WTC11 (cell line): ENCODE measurements at regions not wholly inside any gene's neighbourhood (a gene's known extent, or its start where the extent isn't known, plus 50 kb on each side); places are given as distances from the start of the nearest gene placed in this dataset.

Source experiments
- ATAC-seq: fragments of 200-7000 bp; cut with Tn5 transposase; 2 replicates; pipeline ENCODE4 v1.10.0; 2021; ENCODE audit warnings: mild to moderate bottlenecking, moderate library complexity
- CTCF ChIA-PET: fragments of 300-600 bp; sonication (Branson Sonifier 250); formaldehyde crosslinking; loops from one replicate; lab custom pipeline; 2021; ENCODE audit warnings: antibody characterized with exemption; lab: Charles Lee
- POLR2A ChIA-PET: fragments of 350-600 bp; sonication (Branson Sonifier 250); formaldehyde crosslinking; loops from one replicate; lab custom pipeline; 2021; ENCODE audit warnings: antibody characterized with exemption; lab: Charles Lee
- DNase-seq: peaks from one replicate; pipeline ENCODE4 v3.0.0; 2021; ENCODE audit warnings: low spot score
- H3K27ac Mint-ChIP-seq: 2 replicates; pipeline ENCODE4 v1.8.0; 2021; ENCODE audit warnings: mixed read lengths
- H3K27me3 Mint-ChIP-seq: 2 replicates; pipeline ENCODE4 v1.8.0; 2021; ENCODE audit warnings: low read depth, mild to moderate bottlenecking, moderate library complexity, mixed read lengths
- H3K36me3 Mint-ChIP-seq: 2 replicates; pipeline ENCODE4 v1.8.0; 2021; ENCODE audit warnings: mixed read lengths
- H3K4me1 Mint-ChIP-seq: 2 replicates; pipeline ENCODE4 v1.8.0; 2022; ENCODE audit warnings: mixed read lengths
- H3K4me3 Mint-ChIP-seq: 2 replicates; pipeline ENCODE4 v1.8.0; 2021; ENCODE audit warnings: mild to moderate bottlenecking, moderate library complexity, mixed read lengths
- H3K9me3 Mint-ChIP-seq: 2 replicates; pipeline ENCODE4 v1.8.0; 2021; ENCODE audit warnings: mixed read lengths
- ATF1 ChIP-seq: sonication (generic); formaldehyde crosslinking; IDR thresholded peaks from 2 replicates; pipeline ENCODE4 v1.8.1; 2023; ENCODE audit warnings: mild to moderate bottlenecking, moderate library complexity, missing genetic modification reagents
- CBFB ChIP-seq: sonication (generic); formaldehyde crosslinking; IDR thresholded peaks from 2 replicates; pipeline ENCODE4 v1.8.1; 2022; ENCODE audit warnings: mild to moderate bottlenecking, low read depth, missing genetic modification reagents
- E2F1 ChIP-seq: sonication (generic); formaldehyde crosslinking; IDR thresholded peaks from 2 replicates; pipeline ENCODE4 v1.8.0; 2022; ENCODE audit warnings: mild to moderate bottlenecking, missing genetic modification reagents
- ESRRA ChIP-seq: sonication (generic); formaldehyde crosslinking; IDR thresholded peaks from 2 replicates; pipeline ENCODE4 v1.8.1; 2022; ENCODE audit warnings: mild to moderate bottlenecking, missing genetic modification reagents, borderline replicate concordance
- FOXP4 ChIP-seq: sonication (generic); formaldehyde crosslinking; IDR thresholded peaks from 2 replicates; pipeline ENCODE4 v1.8.0; 2022; ENCODE audit warnings: mild to moderate bottlenecking, missing genetic modification reagents
- GABPB1 ChIP-seq: sonication (generic); formaldehyde crosslinking; IDR thresholded peaks from 2 replicates; pipeline ENCODE4 v1.8.1; 2023; ENCODE audit warnings: mild to moderate bottlenecking, missing genetic modification reagents
- GTF2I ChIP-seq: fragments of 250-450 bp; sonication (Bioruptor Pico); conservative IDR thresholded peaks from 2 replicates; pipeline ENCODE4 v1.4.0; 2021; ENCODE audit warnings: mild to moderate bottlenecking
- JAZF1 ChIP-seq: fragments of 250-450 bp; sonication (Bioruptor Pico); IDR thresholded peaks from 2 replicates; pipeline ENCODE4 v1.9.0; 2021; ENCODE audit warnings: moderate library complexity, mild to moderate bottlenecking, inconsistent platforms
- KAT7 ChIP-seq: sonication (generic); formaldehyde crosslinking; IDR thresholded peaks from 2 replicates; pipeline ENCODE4 v1.8.1; 2023; ENCODE audit warnings: missing genetic modification reagents, mild to moderate bottlenecking, borderline replicate concordance
- PRRX2 ChIP-seq: fragments of 250-450 bp; sonication (Bioruptor Pico); IDR thresholded peaks from 2 replicates; pipeline ENCODE4 v1.8.0; 2021; ENCODE audit warnings: mild to moderate bottlenecking
- RORB ChIP-seq: fragments of 250-450 bp; sonication (Bioruptor Pico); IDR thresholded peaks from 2 replicates; pipeline ENCODE4 v1.9.0; 2021; ENCODE audit warnings: mild to moderate bottlenecking
- SMAD3 ChIP-seq: sonication (generic); formaldehyde crosslinking; IDR thresholded peaks from 2 replicates; pipeline ENCODE4 v1.8.0; 2022; ENCODE audit warnings: missing genetic modification reagents, mild to moderate bottlenecking, borderline replicate concordance
- SOX15 ChIP-seq: fragments of 250-450 bp; sonication (Bioruptor Pico); IDR thresholded peaks from 2 replicates; pipeline ENCODE4 v1.9.0; 2021; ENCODE audit warnings: mild to moderate bottlenecking
- ZNF138 ChIP-seq: sonication (generic); formaldehyde crosslinking; conservative IDR thresholded peaks from 2 replicates; pipeline ENCODE4 v1.8.1; 2022; ENCODE audit warnings: mild to moderate bottlenecking, moderate library complexity, missing genetic modification reagents
- ZNF317 ChIP-seq: sonication (generic); formaldehyde crosslinking; IDR thresholded peaks from 2 replicates; pipeline ENCODE4 v1.8.1; 2023; ENCODE audit warnings: low read depth, mild to moderate bottlenecking, moderate library complexity, missing genetic modification reagents, borderline replicate concordance
- ZNF423 ChIP-seq: fragments of 250-450 bp; sonication (Bioruptor Pico); IDR thresholded peaks from 2 replicates; pipeline ENCODE4 v2.1.2; 2022; ENCODE audit warnings: mild to moderate bottlenecking, moderate library complexity
- TF ChIP-seq, protein P1 (sequence below): fragments of 250-450 bp; sonication (Bioruptor Pico); IDR thresholded peaks from 2 replicates; pipeline ENCODE4 v1.9.0; 2021; ENCODE audit warnings: moderate library complexity, mild to moderate bottlenecking, inconsistent platforms, borderline replicate concordance
- TF ChIP-seq, protein P2 (sequence below): sonication (generic); formaldehyde crosslinking; IDR thresholded peaks from 2 replicates; pipeline ENCODE4 v1.8.1; 2023; ENCODE audit warnings: mild to moderate bottlenecking, missing genetic modification reagents
- TF ChIP-seq, protein P3 (sequence below): sonication (generic); formaldehyde crosslinking; IDR thresholded peaks from 2 replicates; pipeline ENCODE4 v1.8.1; 2022; ENCODE audit warnings: low read depth, missing genetic modification reagents, borderline replicate concordance
- TF ChIP-seq, protein P4 (sequence below): fragments of 250-450 bp; sonication (Bioruptor Pico); IDR thresholded peaks from 2 replicates; pipeline ENCODE4 v2.1.2; 2022; ENCODE audit warnings: mild to moderate bottlenecking, moderate library complexity
- TF ChIP-seq, protein P5 (sequence below): sonication (generic); formaldehyde crosslinking; IDR thresholded peaks from 2 replicates; pipeline ENCODE4 v1.8.1; 2023; ENCODE audit warnings: mild to moderate bottlenecking, missing genetic modification reagents, moderate library complexity

- ATAC-seq (no peak), DNase-seq (no peak)
These were observed 105.6 kb downstream of the TTC32 start for GRCh38 chr2:19796035-19796695.

DNA sequence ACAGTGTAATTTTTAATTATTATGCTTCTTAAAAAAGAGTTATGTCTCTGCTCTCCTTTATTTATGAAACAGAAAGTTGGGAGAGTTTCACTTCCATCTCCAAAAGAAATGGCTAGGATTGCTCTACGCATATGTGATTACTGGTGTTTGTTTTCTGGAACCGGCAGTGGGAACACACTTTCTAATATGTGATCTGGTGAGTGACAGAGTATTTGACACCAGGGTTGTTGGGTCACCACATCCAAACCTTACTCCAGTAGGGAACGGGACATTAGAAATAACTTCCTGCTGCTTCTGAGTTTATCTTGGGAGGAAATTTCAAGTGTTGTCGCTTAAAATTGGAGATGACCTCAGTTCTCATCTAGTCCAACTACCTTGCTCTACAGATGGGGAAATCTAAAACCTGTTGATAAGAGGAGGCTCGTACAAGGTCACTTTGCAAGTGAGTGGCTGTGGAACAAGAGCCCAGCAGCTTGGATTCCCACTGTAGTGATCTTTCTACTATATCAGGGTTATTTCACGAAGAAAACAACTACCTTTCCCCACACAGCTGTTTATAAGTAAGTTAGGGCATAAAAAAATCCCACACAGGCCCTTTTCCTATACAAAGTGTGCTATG is 108.5 kb downstream of the TTC32 start:
- no peaks in the 10 kb centered on the region for H3K27me3 Mint-ChIP-seq
- TF ChIP-seq GTF2I (CRISPR knock-in tag) (no peak), KAT7 (CRISPR knock-in tag) (no peak), JAZF1 (no peak), RORB (CRISPR knock-in tag) (no peak), PRRX2 (CRISPR knock-in tag) (no peak), E2F1 (CRISPR knock-in tag) (no peak), ZNF423 (no peak), CBFB (CRISPR knock-in tag) (no peak), SOX15 (CRISPR knock-in tag) (no peak), ZNF138 (no peak)
- TF ChIP-seq, protein P1, sequence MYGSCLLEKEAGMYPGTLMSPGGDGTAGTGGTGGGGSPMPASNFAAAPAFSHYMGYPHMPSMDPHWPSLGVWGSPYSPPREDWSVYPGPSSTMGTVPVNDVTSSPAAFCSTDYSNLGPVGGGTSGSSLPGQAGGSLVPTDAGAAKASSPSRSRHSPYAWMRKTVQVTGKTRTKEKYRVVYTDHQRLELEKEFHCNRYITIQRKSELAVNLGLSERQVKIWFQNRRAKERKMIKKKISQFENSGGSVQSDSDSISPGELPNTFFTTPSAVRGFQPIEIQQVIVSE = no peak
- TF ChIP-seq, protein P2, sequence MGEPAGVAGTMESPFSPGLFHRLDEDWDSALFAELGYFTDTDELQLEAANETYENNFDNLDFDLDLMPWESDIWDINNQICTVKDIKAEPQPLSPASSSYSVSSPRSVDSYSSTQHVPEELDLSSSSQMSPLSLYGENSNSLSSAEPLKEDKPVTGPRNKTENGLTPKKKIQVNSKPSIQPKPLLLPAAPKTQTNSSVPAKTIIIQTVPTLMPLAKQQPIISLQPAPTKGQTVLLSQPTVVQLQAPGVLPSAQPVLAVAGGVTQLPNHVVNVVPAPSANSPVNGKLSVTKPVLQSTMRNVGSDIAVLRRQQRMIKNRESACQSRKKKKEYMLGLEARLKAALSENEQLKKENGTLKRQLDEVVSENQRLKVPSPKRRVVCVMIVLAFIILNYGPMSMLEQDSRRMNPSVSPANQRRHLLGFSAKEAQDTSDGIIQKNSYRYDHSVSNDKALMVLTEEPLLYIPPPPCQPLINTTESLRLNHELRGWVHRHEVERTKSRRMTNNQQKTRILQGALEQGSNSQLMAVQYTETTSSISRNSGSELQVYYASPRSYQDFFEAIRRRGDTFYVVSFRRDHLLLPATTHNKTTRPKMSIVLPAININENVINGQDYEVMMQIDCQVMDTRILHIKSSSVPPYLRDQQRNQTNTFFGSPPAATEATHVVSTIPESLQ (CRISPR knock-in tag) = no peak
- TF ChIP-seq, protein P3, sequence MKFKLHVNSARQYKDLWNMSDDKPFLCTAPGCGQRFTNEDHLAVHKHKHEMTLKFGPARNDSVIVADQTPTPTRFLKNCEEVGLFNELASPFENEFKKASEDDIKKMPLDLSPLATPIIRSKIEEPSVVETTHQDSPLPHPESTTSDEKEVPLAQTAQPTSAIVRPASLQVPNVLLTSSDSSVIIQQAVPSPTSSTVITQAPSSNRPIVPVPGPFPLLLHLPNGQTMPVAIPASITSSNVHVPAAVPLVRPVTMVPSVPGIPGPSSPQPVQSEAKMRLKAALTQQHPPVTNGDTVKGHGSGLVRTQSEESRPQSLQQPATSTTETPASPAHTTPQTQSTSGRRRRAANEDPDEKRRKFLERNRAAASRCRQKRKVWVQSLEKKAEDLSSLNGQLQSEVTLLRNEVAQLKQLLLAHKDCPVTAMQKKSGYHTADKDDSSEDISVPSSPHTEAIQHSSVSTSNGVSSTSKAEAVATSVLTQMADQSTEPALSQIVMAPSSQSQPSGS (CRISPR knock-in tag) = no peak

More at GRCh38 chr2:19796035-19796695, 105.6 kb downstream of the TTC32 start:
- peaks cover 6% of the 10 kb centered on the region; the same call in 1 of the 2 replicates for H3K4me1 Mint-ChIP-seq
- H3K4me3 Mint-ChIP-seq = no peak overlapping the region
- TF ChIP-seq ATF1 = no peak
- TF ChIP-seq, protein P3 (CRISPR knock-in tag) = no peak
- TF ChIP-seq, protein P4, sequence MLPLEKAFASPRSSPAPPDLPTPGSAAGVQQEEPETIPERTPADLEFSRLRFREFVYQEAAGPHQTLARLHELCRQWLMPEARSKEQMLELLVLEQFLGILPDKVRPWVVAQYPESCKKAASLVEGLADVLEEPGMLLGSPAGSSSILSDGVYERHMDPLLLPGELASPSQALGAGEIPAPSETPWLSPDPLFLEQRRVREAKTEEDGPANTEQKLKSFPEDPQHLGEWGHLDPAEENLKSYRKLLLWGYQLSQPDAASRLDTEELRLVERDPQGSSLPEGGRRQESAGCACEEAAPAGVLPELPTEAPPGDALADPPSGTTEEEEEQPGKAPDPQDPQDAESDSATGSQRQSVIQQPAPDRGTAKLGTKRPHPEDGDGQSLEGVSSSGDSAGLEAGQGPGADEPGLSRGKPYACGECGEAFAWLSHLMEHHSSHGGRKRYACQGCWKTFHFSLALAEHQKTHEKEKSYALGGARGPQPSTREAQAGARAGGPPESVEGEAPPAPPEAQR (CRISPR knock-in tag) = no peak
- TF ChIP-seq, protein P5, sequence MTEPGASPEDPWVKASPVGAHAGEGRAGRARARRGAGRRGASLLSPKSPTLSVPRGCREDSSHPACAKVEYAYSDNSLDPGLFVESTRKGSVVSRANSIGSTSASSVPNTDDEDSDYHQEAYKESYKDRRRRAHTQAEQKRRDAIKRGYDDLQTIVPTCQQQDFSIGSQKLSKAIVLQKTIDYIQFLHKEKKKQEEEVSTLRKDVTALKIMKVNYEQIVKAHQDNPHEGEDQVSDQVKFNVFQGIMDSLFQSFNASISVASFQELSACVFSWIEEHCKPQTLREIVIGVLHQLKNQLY (CRISPR knock-in tag) = no peak
- no peak for TF ChIP-seq GABPB1 (CRISPR knock-in tag)
- TF ChIP-seq CBFB (CRISPR knock-in tag) = no peak
- no peak for TF ChIP-seq ESRRA (CRISPR knock-in tag)
- no peak for TF ChIP-seq ZNF423
- TF ChIP-seq ZNF317 (CRISPR knock-in tag) = no peak
- no peak for TF ChIP-seq FOXP4 (CRISPR knock-in tag)
- no peak for TF ChIP-seq SMAD3 (CRISPR knock-in tag)
- H3K36me3 Mint-ChIP-seq = no peaks in the 10 kb centered on the region
- H3K27me3 Mint-ChIP-seq = no peaks in the 10 kb centered on the region
- peaks cover 8% of the 10 kb centered on the region; the same call in 1 of the 2 replicates for H3K9me3 Mint-ChIP-seq
- ChIA-PET CTCF (no interaction called here), POLR2A (no interaction called here)
- H3K27ac Mint-ChIP-seq = no peak overlapping the region

More for the DNA sequence above, 108.5 kb downstream of the TTC32 start:
- ChIA-PET POLR2A (no interaction called here), CTCF (no interaction called here)
- no peak for ATAC-seq
- no peak for DNase-seq
- Mint-ChIP-seq H3K27ac (no peak overlapping the region), H3K4me3 (no peak overlapping the region), H3K36me3 (no peaks in the 10 kb centered on the region), H3K9me3 (peaks cover 8% of the 10 kb centered on the region; the same call in 1 of the 2 replicates), H3K4me1 (no peaks in the 10 kb centered on the region)
